ENCODE measurements at regions not wholly inside any gene's neighbourhood (a gene's known extent, or its start where the extent isn't known, plus 50 kb on each side); places are given as distances from the start of the nearest gene placed in this dataset.

- POLR2A ChIA-PET (ENCODE audit: partially characterized antibody) = no interaction called here
- no peaks in the 10 kb centered on the region for H3K36me3 Mint-ChIP-seq
- intact Hi-C loops (cut with micrococcal nuclease) = no loop called here
- H3K9me3 ChIP-seq (ENCODE audit: control insufficient read depth in 1 of 2, low read length in 2 of 2) = no peaks in the 10 kb centered on the region
- no peak overlapping the region for H3K27ac Mint-ChIP-seq
- no peak overlapping the region for H3K4me3 ChIP-seq (ENCODE audit: low read length in 2 of 2)
- DNase-seq = no peak
- no peaks in the 10 kb centered on the region for H3K4me1 Mint-ChIP-seq
- no peak overlapping the region for H3K4me3 Mint-ChIP-seq
- H3K27me3 Mint-ChIP-seq = peaks cover 1 to 5% of the 10 kb centered on the region in 2 donors
- H3K4me1 ChIP-seq (ENCODE audit: insufficient read depth, low read length) = no peaks in the 10 kb centered on the region
- H3K27ac ChIP-seq (ENCODE audit: low read depth, low read length) = no peak overlapping the region
- H3K36me3 ChIP-seq (ENCODE audit: insufficient read depth, low read length) = no peaks in the 10 kb centered on the region
- H3K9me3 Mint-ChIP-seq = peaks cover 0 to 2% (median 0%) of the 10 kb centered on the region in 8 donors
- H3K27me3 ChIP-seq (ENCODE audit: insufficient read depth, low read length) = no peaks in the 10 kb centered on the region
- CTCF ChIA-PET (ENCODE audit: partially characterized antibody) = no interaction called here
These were observed 240.7 kb upstream of the NREP start for GRCh38 chr5:111997711-111998110.

- Histone ChIP-seq H3K9me3 (ENCODE audit: control insufficient read depth in 1 of 2, low read length in 2 of 2) (no peaks in the 10 kb centered on the region), H3K27ac (ENCODE audit: low read depth, low read length) (no peak overlapping the region), H3K4me1 (ENCODE audit: insufficient read depth, low read length) (no peaks in the 10 kb centered on the region), H3K36me3 (ENCODE audit: insufficient read depth, low read length) (no peaks in the 10 kb centered on the region), H3K27me3 (ENCODE audit: insufficient read depth, low read length) (no peaks in the 10 kb centered on the region), H3K4me3 (ENCODE audit: low read length in 2 of 2) (no peak overlapping the region)
- peaks cover 1 to 5% of the 10 kb centered on the region in 2 donors for H3K27me3 Mint-ChIP-seq
- ChIA-PET CTCF (ENCODE audit: partially characterized antibody) (no interaction called here), POLR2A (ENCODE audit: partially characterized antibody) (no interaction called here)
- H3K27ac Mint-ChIP-seq = no peak overlapping the region
- no peak for DNase-seq
- H3K9me3 Mint-ChIP-seq = peaks cover 0 to 5% (median 0%) of the 10 kb centered on the region in 8 donors
- no peaks in the 10 kb centered on the region for H3K36me3 Mint-ChIP-seq
- H3K4me1 Mint-ChIP-seq = no peaks in the 10 kb centered on the region
- H3K4me3 Mint-ChIP-seq = no peak overlapping the region
- intact Hi-C loops (cut with micrococcal nuclease) = no loop called here
These were observed 240.3 kb upstream of the NREP start for GRCh38 chr5:111997308-111997707.

DNA sequence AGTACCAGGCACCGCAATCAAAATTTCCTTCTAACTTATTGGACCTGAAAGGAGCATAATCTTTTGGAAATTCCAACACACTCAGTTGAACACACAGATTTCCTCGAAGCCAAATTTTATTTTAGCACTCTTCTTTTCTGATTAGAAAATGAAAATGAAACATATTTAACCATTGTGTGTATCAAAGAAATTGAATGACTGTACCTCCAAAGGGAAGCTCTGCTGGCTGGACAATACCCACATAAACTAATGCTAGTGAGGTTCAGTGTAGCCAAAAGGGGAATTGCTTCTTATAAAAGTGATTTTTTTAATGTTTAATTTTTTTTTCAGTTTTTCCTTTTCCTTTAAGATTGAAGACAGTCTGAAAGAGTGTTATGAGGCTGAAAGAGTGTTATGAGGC, 239.6 kb upstream of the NREP start:
- Mint-ChIP-seq H3K36me3 (no peaks in the 10 kb centered on the region), H3K27ac (no peak overlapping the region), H3K4me1 (no peaks in the 10 kb centered on the region), H3K27me3 (peaks cover 1 to 5% of the 10 kb centered on the region in 2 donors), H3K9me3 (peaks cover 0 to 5% (median 0%) of the 10 kb centered on the region in 8 donors), H3K4me3 (no peak overlapping the region)
- POLR2A ChIA-PET (ENCODE audit: partially characterized antibody) = no interaction called here
- Histone ChIP-seq H3K9me3 (ENCODE audit: control insufficient read depth in 1 of 2, low read length in 2 of 2) (no peaks in the 10 kb centered on the region), H3K4me3 (ENCODE audit: low read length in 2 of 2) (no peak overlapping the region), H3K36me3 (ENCODE audit: insufficient read depth, low read length) (no peaks in the 10 kb centered on the region), H3K27ac (ENCODE audit: low read depth, low read length) (no peak overlapping the region), H3K4me1 (ENCODE audit: insufficient read depth, low read length) (no peaks in the 10 kb centered on the region), H3K27me3 (ENCODE audit: insufficient read depth, low read length) (no peaks in the 10 kb centered on the region)
- CTCF ChIA-PET (ENCODE audit: partially characterized antibody) = no interaction called here
- intact Hi-C loops (cut with micrococcal nuclease) = no loop called here
- DNase-seq = no peak

GRCh38 chr5:111995701-111996100, 238.7 kb upstream of the NREP start:
- intact Hi-C loops (cut with micrococcal nuclease) = no loop called here
- H3K4me3 Mint-ChIP-seq = no peak overlapping the region
- Histone ChIP-seq H3K4me1 (ENCODE audit: insufficient read depth, low read length) (no peaks in the 10 kb centered on the region), H3K27me3 (ENCODE audit: insufficient read depth, low read length) (no peaks in the 10 kb centered on the region), H3K9me3 (ENCODE audit: control insufficient read depth in 1 of 2, low read length in 2 of 2) (no peaks in the 10 kb centered on the region), H3K27ac (ENCODE audit: low read depth, low read length) (no peak overlapping the region), H3K4me3 (ENCODE audit: low read length in 2 of 2) (no peak overlapping the region), H3K36me3 (ENCODE audit: insufficient read depth, low read length) (no peaks in the 10 kb centered on the region)
- peaks cover 1 to 5% of the 10 kb centered on the region in 2 donors for H3K27me3 Mint-ChIP-seq
- H3K9me3 Mint-ChIP-seq = peaks cover 0 to 5% (median 0%) of the 10 kb centered on the region in 8 donors
- DNase-seq = no peak
- no peak overlapping the region for H3K27ac Mint-ChIP-seq
- ChIA-PET CTCF (ENCODE audit: partially characterized antibody) (no interaction called here), POLR2A (ENCODE audit: partially characterized antibody) (no interaction called here)
- H3K4me1 Mint-ChIP-seq = no peaks in the 10 kb centered on the region
- H3K36me3 Mint-ChIP-seq = no peaks in the 10 kb centered on the region

DNA sequence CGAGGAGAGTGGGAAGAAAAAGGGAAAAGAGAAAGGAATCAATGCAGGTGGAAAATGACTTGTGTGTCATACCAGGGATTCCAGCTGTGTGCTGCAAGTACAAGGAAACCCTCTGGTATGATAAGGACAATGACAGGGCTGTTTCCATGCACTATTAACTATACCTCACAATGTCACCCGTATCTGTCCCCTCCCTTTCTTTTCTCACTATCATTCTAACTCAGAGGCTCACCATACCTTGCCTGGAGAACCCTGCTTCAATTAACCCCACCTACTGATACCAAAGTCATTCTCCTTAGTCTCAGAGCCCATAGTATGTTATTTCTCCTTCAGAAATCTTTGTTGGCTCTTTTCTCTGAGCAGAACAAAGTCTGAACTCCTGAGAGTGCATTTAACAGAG, 236.2 kb upstream of the NREP start:
- H3K9me3 ChIP-seq (ENCODE audit: control insufficient read depth in 1 of 2, low read length in 2 of 2) = no peaks in the 10 kb centered on the region
- no peaks in the 10 kb centered on the region for H3K27me3 ChIP-seq (ENCODE audit: insufficient read depth, low read length)
- intact Hi-C loops (cut with micrococcal nuclease) = no loop called here
- no peak overlapping the region for H3K4me3 ChIP-seq (ENCODE audit: low read length in 2 of 2)
- H3K4me1 ChIP-seq (ENCODE audit: insufficient read depth, low read length) = no peaks in the 10 kb centered on the region
- Mint-ChIP-seq H3K27ac (no peak overlapping the region), H3K27me3 (peaks cover 0 to 3% of the 10 kb centered on the region in 2 donors), H3K36me3 (no peaks in the 10 kb centered on the region), H3K4me3 (no peak overlapping the region), H3K4me1 (no peaks in the 10 kb centered on the region), H3K9me3 (peaks cover 0 to 9% (median 3%) of the 10 kb centered on the region in 8 donors)
- no peak overlapping the region for H3K27ac ChIP-seq (ENCODE audit: low read depth, low read length)
- ChIA-PET POLR2A (ENCODE audit: partially characterized antibody) (no interaction called here), CTCF (ENCODE audit: partially characterized antibody) (no interaction called here)
- no peak for DNase-seq
- no peaks in the 10 kb centered on the region for H3K36me3 ChIP-seq (ENCODE audit: insufficient read depth, low read length)

GRCh38 chr5:111984044-111984443, 227.1 kb upstream of the NREP start:
- no peaks in the 10 kb centered on the region for H3K27me3 Mint-ChIP-seq
- Histone ChIP-seq H3K9me3 (ENCODE audit: control insufficient read depth in 1 of 2, low read length in 2 of 2) (no peaks in the 10 kb centered on the region), H3K27ac (ENCODE audit: low read depth, low read length) (no peak overlapping the region), H3K4me1 (ENCODE audit: insufficient read depth, low read length) (no peaks in the 10 kb centered on the region), H3K4me3 (ENCODE audit: low read length in 2 of 2) (no peak overlapping the region), H3K36me3 (ENCODE audit: insufficient read depth, low read length) (no peaks in the 10 kb centered on the region), H3K27me3 (ENCODE audit: insufficient read depth, low read length) (no peaks in the 10 kb centered on the region)
- H3K4me3 Mint-ChIP-seq = no peak overlapping the region
- ChIA-PET CTCF (ENCODE audit: partially characterized antibody) (no interaction called here), POLR2A (ENCODE audit: partially characterized antibody) (no interaction called here)
- intact Hi-C loops (cut with micrococcal nuclease) = no loop called here
- H3K4me1 Mint-ChIP-seq = no peaks in the 10 kb centered on the region
- no peak overlapping the region for H3K27ac Mint-ChIP-seq
- H3K9me3 Mint-ChIP-seq = peaks cover 0 to 12% (median 2%) of the 10 kb centered on the region in 8 donors
- DNase-seq = no peak
- H3K36me3 Mint-ChIP-seq = no peaks in the 10 kb centered on the region

DNA sequence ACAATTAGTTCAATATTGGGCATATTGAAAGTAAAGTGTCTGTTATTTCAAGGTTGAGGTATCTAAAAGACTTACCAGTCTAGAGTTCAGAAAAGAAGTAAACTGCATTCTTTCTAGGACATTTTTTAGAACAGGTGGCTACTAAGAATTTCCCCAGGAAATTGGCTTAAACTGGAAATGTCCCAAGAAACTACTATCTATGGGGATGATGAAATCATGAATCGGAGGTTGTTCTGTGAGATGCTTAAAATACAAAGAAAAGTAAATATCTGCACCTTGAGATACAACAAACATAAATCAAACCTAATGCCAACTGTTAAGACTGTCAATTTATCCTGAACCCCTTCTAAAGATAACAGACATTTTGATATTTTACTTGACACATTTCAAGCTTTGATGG, 226.5 kb upstream of the NREP start:
- no peaks in the 10 kb centered on the region for H3K36me3 Mint-ChIP-seq
- H3K27me3 ChIP-seq (ENCODE audit: insufficient read depth, low read length) = no peaks in the 10 kb centered on the region
- DNase-seq = no peak
- no peak overlapping the region for H3K4me3 ChIP-seq (ENCODE audit: low read length in 2 of 2)
- no peaks in the 10 kb centered on the region for H3K27me3 Mint-ChIP-seq
- H3K9me3 Mint-ChIP-seq = peaks cover 0 to 12% (median under 1%) of the 10 kb centered on the region in 8 donors
- H3K27ac ChIP-seq (ENCODE audit: low read depth, low read length) = no peak overlapping the region
- H3K36me3 ChIP-seq (ENCODE audit: insufficient read depth, low read length) = no peaks in the 10 kb centered on the region
- intact Hi-C loops (cut with micrococcal nuclease) = no loop called here
- ChIA-PET CTCF (ENCODE audit: partially characterized antibody) (no interaction called here), POLR2A (ENCODE audit: partially characterized antibody) (no interaction called here)
- no peaks in the 10 kb centered on the region for H3K4me1 ChIP-seq (ENCODE audit: insufficient read depth, low read length)
- no peak overlapping the region for H3K27ac Mint-ChIP-seq
- no peaks in the 10 kb centered on the region for H3K9me3 ChIP-seq (ENCODE audit: control insufficient read depth in 1 of 2, low read length in 2 of 2)
- no peak overlapping the region for H3K4me3 Mint-ChIP-seq
- no peaks in the 10 kb centered on the region for H3K4me1 Mint-ChIP-seq

DNA sequence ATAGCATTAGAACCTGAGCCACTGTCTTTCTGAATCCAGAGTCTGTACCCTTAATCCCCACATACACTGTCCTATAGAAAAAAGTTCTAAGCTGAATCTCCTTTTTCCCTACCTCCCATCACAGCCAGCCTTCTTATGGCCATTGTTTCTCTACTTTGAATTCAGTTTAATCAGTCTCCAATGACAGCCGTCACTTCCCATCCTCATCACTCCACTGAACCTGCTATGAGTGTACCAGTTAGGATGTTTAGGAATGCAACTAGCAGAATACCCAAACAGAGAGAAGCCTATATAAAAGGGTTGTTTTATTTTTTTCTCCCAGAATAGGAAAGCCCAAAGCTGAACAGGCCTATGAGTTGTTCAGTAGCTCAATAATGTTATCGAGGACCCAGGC, 220.4 kb upstream of the NREP start:
- Histone ChIP-seq H3K4me3 (ENCODE audit: low read length in 2 of 2) (no peak overlapping the region), H3K36me3 (ENCODE audit: insufficient read depth, low read length) (no peaks in the 10 kb centered on the region), H3K27ac (ENCODE audit: low read depth, low read length) (no peak overlapping the region), H3K27me3 (ENCODE audit: insufficient read depth, low read length) (no peaks in the 10 kb centered on the region), H3K9me3 (ENCODE audit: control insufficient read depth in 1 of 2, low read length in 2 of 2) (no peaks in the 10 kb centered on the region), H3K4me1 (ENCODE audit: insufficient read depth, low read length) (no peaks in the 10 kb centered on the region)
- DNase-seq = no peak
- ChIA-PET POLR2A (ENCODE audit: partially characterized antibody) (no interaction called here), CTCF (ENCODE audit: partially characterized antibody) (no interaction called here)
- Mint-ChIP-seq H3K27me3 (peaks cover 0 to 1% of the 10 kb centered on the region in 2 donors), H3K27ac (no peak overlapping the region), H3K4me1 (no peaks in the 10 kb centered on the region), H3K36me3 (no peaks in the 10 kb centered on the region), H3K4me3 (no peak overlapping the region), H3K9me3 (peaks cover 0 to 1% (median 0%) of the 10 kb centered on the region in 8 donors)
- intact Hi-C loops (cut with micrococcal nuclease) = no loop called here

Data from CD4-positive, alpha-beta memory T cell (primary cell).